ENCODE measurements at regions not wholly inside any gene's neighbourhood (a gene's known extent, or its start where the extent isn't known, plus 50 kb on each side); places are given as distances from the start of the nearest gene placed in this dataset.
"Not testable (repeated sequence)": the region's sequence is repeated elsewhere in the genome, so short reads cannot be mapped to it uniquely, and the experiment has no call there.

DNA sequence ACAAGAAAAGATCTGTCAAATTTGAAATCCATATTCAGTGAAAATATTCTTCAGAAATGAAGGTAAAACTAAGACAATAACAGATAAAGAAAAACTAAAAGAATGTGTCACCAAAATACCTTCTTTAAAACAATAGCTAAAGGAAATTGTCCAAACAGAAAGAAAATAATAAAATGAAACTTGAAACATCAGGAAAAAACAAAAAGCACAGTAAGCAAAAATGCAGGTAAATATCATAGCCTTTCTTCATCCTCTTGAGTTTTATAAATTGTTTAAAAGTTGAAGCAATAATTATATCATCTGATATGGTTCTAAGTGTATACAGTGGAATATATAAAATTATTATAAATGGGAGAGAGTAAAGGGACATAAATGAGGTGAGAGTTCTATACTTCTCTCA, 103.8 kb upstream of the PDE1A start:
- Mint-ChIP-seq H3K36me3 (ENCODE audit: low read depth) (no peaks in the 10 kb centered on the region), H3K9me3 (no peaks in the 10 kb centered on the region), H3K27ac (no peak overlapping the region), H3K27me3 (ENCODE audit: insufficient read depth) (peaks cover 2% of the 10 kb centered on the region), H3K4me1 (ENCODE audit: low read depth) (no peaks in the 10 kb centered on the region), H3K4me3 (no peak overlapping the region)
- intact Hi-C loops (cut with micrococcal nuclease) = no loop called here
- no peak for DNase-seq (ENCODE audit: low spot score)

DNA sequence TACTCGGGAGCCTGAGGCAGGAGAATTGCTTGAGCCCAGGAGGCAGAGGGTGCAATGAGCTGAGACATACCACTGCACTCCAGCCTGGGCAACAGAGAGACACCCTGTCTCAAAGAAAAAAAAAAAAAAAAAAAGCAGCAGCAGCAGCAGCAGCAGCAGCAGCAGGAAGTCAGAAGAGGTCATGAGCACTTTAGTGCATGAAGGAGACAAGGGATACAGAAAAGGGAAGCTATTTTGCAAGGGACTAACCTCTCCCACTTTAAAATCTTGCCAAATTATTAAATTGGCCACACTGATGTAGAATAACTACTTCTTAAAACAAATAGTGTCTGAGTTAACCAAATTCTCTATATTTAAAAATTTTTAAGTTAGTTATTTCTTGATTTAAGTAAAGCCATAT, 113.4 kb upstream of the PDE1A start:
- DNase-seq (ENCODE audit: low spot score) = no peak

DNA sequence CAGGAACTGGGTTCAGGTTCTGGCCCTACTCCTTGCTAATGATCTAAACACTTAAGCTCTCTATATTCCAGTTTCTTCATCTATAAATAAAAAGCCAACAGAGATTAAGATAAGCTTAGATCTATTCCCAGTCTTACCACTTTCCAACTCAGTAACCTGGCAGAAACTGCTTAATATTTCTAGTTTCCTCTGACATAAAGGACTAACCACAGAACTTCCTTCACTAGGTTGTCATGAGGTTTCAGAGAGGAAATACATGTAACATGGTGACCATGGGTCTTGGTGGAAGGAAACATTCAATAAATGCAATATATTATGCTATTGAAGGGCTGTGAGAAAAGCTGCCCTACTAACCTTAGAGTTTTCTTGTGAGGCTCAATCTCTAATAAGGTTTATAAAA, 114.4 kb upstream of the PDE1A start:
- Mint-ChIP-seq H3K9me3 (no peaks in the 10 kb centered on the region), H3K4me1 (ENCODE audit: low read depth) (no peaks in the 10 kb centered on the region), H3K27me3 (ENCODE audit: insufficient read depth) (peaks cover 2% of the 10 kb centered on the region), H3K4me3 (no peak overlapping the region), H3K36me3 (ENCODE audit: low read depth) (no peaks in the 10 kb centered on the region), H3K27ac (no peak overlapping the region)
- intact Hi-C loops (cut with micrococcal nuclease) = no loop called here
- no peak for DNase-seq (ENCODE audit: low spot score)

More for the DNA sequence above, 113.4 kb upstream of the PDE1A start:
- H3K4me1 Mint-ChIP-seq (ENCODE audit: low read depth) = no peaks in the 10 kb centered on the region
- peaks cover 2% of the 10 kb centered on the region for H3K27me3 Mint-ChIP-seq (ENCODE audit: insufficient read depth)
- no peak overlapping the region for H3K4me3 Mint-ChIP-seq
- intact Hi-C loops (cut with micrococcal nuclease) = no loop called here
- no peak overlapping the region for H3K27ac Mint-ChIP-seq
- no peaks in the 10 kb centered on the region for H3K9me3 Mint-ChIP-seq
- no peaks in the 10 kb centered on the region for H3K36me3 Mint-ChIP-seq (ENCODE audit: low read depth)

DNA sequence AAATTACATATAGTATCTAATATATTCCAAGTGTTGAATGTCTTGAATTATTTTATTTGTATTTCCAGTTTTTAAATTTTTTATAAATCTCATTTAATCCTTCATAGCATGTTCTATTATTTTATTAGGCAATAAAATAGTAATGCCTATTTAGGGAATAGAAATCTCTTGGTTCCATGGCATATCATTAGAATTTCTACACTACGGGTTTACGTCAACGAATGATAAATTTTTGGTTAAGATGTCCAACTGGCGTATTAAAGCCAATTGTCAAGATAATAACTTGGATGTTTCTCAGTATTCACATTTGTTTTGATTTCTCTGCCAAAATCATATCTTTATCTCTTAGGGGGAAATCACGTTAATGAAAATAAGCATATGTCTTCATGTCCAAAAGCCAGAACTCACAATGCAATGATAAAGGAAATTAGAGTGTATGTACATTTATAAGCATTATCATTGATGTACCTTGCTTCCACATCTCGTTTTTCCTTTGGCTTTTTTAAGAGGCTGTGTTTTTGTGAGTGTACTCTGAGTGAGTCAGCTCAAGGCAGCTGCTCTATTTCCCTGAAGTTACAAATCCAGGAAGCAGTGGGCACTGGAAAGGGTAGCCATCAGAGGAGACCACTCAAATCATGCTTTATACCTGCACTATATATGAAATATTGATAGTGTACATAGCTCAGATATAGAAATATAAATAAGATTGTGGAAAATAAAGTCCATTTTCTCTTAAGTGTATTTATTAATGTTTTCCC, 115.8 kb upstream of the PDE1A start:
- H3K9me3 Mint-ChIP-seq = no peaks in the 10 kb centered on the region
- H3K4me1 Mint-ChIP-seq (ENCODE audit: low read depth) = no peaks in the 10 kb centered on the region
- H3K36me3 Mint-ChIP-seq (ENCODE audit: low read depth) = no peaks in the 10 kb centered on the region
- intact Hi-C loops (cut with micrococcal nuclease) = no loop called here
- DNase-seq (ENCODE audit: low spot score) = no peak
- no peak overlapping the region for H3K27ac Mint-ChIP-seq
- H3K4me3 Mint-ChIP-seq = no peak overlapping the region
- H3K27me3 Mint-ChIP-seq (ENCODE audit: insufficient read depth) = no peaks in the 10 kb centered on the region

DNA sequence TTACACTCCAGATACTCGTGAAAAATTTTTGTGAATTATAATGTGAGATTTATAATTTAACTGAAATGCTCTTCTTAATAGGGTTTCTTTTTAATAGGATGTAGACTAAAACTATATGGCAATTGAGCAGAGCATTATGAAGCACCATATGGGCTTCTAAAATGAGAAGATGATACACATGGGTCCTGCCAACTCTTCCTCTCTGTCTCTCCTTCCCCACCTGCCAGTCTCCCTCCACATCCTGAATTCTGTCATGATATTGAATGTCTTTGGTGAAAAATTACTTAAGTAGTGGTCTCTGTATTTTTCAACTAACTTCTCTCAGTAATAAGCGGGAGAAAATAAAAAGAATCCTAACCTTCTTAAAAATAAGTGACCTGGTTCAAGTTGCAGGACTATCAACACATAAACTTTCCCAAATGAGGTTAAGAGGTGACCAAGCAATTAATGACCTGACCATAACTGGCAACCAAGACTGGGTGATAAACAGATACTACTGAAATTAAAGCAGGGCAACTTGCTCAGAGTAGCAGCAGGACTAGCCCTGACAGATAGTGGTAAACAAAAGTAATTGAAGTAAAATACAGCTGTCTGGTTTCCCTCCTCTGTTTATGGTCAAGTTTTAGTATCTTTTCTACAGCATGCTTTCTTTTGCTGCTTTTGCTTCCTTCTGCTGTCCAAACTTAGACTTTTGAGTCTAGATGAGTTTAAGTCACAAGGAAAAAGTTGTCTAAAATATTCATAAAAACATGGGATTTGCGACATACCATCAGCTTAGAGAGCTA, 117.1 kb upstream of the PDE1A start:
- Mint-ChIP-seq H3K4me1 (ENCODE audit: low read depth) (no peaks in the 10 kb centered on the region), H3K36me3 (ENCODE audit: low read depth) (no peaks in the 10 kb centered on the region), H3K27me3 (ENCODE audit: insufficient read depth) (no peaks in the 10 kb centered on the region)

DNA sequence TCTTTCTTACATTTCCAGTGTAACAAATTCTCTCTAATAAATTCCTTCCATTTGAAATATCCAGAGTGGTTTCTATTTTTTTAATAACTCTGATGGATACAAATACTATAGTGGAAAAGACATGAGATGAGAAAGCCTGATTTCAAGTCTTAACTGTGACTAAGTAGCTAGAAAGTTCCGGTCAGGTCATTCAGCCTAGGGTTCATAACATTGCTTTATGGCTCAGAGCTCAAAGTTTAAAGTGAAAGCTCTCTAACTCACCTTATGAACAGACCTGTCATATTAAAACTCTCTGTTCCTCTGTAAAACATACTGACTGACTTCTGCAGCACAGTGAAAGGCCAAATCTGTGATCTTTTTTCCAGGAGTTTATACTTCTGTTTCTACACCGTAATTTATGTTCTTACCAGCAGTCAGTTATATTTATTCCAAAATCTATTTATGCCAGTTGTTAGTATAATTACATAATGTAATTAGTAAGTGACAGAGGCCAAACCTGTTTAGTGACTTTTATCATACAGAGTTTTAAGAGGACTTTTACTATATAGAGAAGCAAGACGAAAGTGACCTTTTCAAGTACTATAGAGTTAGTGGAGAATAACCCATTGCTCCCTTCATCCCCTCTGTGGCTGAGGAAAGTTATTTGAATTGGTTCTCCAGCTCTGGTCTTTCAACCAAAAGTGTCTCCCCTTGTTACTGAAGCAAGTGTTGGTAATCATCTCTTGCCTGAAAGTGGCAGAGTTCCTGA, 118.8 kb upstream of the PDE1A start:
- Mint-ChIP-seq H3K4me3 (no peak overlapping the region), H3K4me1 (ENCODE audit: low read depth) (no peaks in the 10 kb centered on the region), H3K36me3 (ENCODE audit: low read depth) (no peaks in the 10 kb centered on the region), H3K9me3 (no peaks in the 10 kb centered on the region), H3K27me3 (ENCODE audit: insufficient read depth) (no peaks in the 10 kb centered on the region), H3K27ac (no peak overlapping the region)
- intact Hi-C loops (cut with micrococcal nuclease) = no loop called here
- no peak for DNase-seq (ENCODE audit: low spot score)

More for the DNA sequence above, 117.1 kb upstream of the PDE1A start:
- no peak overlapping the region for H3K27ac Mint-ChIP-seq
- no peak for DNase-seq (ENCODE audit: low spot score)
- intact Hi-C loops (cut with micrococcal nuclease) = no loop called here
- no peak overlapping the region for H3K4me3 Mint-ChIP-seq
- no peaks in the 10 kb centered on the region for H3K9me3 Mint-ChIP-seq

DNA sequence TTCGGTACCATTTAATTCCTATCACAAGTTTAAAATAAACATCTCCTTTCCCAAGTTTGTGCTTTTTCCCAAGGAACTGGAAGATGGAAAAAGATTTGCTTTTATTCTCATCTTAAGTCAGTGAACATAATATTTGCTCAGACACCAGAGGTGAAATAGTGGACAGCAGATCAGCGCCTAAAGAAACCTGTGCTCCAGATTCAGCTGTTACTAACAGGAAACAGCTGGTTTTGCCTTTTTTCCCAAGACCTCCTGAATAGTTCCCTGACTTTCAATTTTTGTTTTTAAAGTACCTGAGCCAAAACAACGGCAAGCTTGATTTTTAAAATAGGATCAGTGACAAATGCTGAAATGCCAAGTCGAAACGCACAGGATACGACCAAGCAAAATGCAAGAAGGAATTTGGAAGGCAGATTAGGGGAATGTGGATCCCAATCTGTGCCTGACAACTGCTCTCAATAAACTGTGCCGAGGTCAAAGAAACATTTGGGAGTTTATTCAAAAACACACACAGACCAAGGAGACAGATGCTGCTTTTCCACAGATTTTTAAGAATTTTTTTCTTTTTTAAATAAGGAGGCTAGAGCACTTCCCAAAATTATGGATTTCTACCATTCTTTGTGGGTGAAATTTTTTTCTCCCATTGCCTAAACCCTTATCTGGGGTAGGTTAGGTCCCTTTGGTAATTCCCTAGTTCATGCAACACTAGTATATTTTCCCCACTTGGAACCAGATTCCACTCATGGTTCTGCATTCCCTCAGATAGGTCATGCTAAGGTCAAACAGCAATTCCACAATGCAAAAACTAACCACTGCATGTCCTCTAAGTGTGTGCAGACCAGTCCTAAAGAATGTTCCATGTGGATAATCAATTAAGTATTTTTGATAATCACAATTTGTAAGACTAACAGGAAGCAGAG, 121.5 kb upstream of the PDE1A start:
- Mint-ChIP-seq H3K36me3 (ENCODE audit: low read depth) (no peaks in the 10 kb centered on the region), H3K4me3 (no peak overlapping the region), H3K27me3 (ENCODE audit: insufficient read depth) (no peaks in the 10 kb centered on the region), H3K4me1 (ENCODE audit: low read depth) (no peaks in the 10 kb centered on the region), H3K27ac (no peak overlapping the region), H3K9me3 (no peaks in the 10 kb centered on the region)
- intact Hi-C loops (cut with micrococcal nuclease) = no loop called here
- no peak for DNase-seq (ENCODE audit: low spot score)

DNA sequence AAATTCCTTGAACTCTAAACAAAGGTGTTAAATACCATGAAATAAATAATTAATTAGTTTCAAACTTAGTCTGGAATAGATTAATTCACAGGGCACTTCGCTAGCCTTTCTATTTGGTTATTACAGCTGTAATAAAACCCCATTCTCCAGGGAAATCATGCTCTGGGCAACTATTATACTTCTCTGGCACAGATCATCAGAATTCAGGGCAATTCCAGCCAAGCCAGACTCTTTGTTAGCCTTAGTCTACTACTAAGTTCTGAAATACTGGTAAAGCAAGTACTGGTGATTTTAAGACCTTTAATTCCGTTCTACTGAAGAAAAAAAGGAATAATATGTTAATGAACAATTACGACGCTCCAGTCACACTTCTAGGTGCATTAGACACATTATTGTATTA, 123.4 kb upstream of the PDE1A start:
- no peaks in the 10 kb centered on the region for H3K9me3 Mint-ChIP-seq
- H3K27ac Mint-ChIP-seq = no peak overlapping the region
- H3K36me3 Mint-ChIP-seq (ENCODE audit: low read depth) = no peaks in the 10 kb centered on the region
- no peak for DNase-seq (ENCODE audit: low spot score)
- no peaks in the 10 kb centered on the region for H3K4me1 Mint-ChIP-seq (ENCODE audit: low read depth)
- intact Hi-C loops (cut with micrococcal nuclease) = no loop called here
- no peaks in the 10 kb centered on the region for H3K27me3 Mint-ChIP-seq (ENCODE audit: insufficient read depth)
- H3K4me3 Mint-ChIP-seq = no peak overlapping the region

DNA sequence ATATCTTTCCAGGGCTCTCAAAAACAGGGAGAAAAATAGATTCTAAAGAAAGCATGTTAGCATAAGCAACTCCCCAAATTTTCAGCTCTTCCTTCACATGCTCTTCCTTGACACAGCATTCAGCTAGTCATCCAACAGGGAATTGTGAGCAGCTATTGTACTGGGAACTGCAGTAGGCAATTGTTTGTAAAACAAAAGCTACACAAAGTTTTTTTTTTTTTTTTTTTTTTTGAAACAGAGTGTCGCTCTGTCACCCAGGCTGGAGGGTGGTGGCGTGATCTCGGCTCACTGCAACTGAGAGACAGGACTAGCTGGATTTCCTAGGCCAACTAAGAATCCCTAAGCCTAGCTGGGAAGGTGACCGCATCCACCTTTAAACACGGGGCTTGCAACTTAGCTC, 125.4 kb upstream of the PDE1A start:
- H3K27ac Mint-ChIP-seq; intact Hi-C loops (cut with micrococcal nuclease); H3K4me3 Mint-ChIP-seq; H3K27me3 Mint-ChIP-seq (ENCODE audit: insufficient read depth); DNase-seq (ENCODE audit: low spot score); H3K4me1 Mint-ChIP-seq (ENCODE audit: low read depth); H3K36me3 Mint-ChIP-seq (ENCODE audit: low read depth); H3K9me3 Mint-ChIP-seq: not testable (repeated sequence)

DNA sequence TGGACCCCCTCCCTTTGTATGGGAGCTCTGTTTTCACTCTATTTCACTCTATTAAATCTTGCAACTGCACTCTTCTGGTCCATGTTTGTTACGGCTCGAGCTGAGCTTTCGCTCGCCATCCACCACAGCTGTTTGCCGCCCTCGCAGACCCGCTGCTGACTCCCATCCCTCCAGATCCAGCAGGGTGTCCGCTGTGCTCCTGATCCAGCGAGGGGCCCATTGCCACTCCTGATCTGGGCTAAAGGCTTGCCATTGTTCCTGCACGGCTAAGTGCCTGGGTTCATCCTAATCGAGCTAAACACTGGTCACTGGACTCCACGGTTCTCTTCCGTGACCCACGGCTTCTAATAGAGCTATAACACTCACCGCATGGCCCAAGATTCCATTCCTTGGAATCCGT, 125.9 kb upstream of the PDE1A start:
- H3K4me1 Mint-ChIP-seq (ENCODE audit: low read depth); H3K9me3 Mint-ChIP-seq; H3K36me3 Mint-ChIP-seq (ENCODE audit: low read depth); H3K27me3 Mint-ChIP-seq (ENCODE audit: insufficient read depth); intact Hi-C loops (cut with micrococcal nuclease); H3K4me3 Mint-ChIP-seq; H3K27ac Mint-ChIP-seq; DNase-seq (ENCODE audit: low spot score): not testable (repeated sequence)

DNA sequence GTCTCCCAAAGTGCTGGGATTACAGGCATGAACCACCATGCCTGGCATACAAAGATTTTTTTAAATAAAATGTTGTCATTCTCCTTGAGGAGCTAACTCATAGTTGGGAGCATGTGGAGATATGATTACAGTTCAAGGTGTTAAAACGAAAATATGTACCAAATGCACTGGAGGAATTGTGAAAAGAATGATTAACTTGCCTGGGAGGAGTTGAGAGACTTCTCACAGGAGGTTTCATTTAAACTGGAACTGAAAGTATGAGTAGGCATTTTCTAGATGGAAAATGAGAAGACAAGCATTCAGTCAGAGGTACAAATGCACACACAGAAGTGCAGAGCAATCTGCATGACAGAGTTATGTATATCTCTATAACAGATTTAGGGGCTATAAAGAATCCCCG, 126.6 kb upstream of the PDE1A start:
- Mint-ChIP-seq H3K27ac (no peak overlapping the region), H3K4me1 (ENCODE audit: low read depth) (no peaks in the 10 kb centered on the region), H3K9me3 (no peaks in the 10 kb centered on the region), H3K27me3 (ENCODE audit: insufficient read depth) (peaks cover 2% of the 10 kb centered on the region), H3K4me3 (no peak overlapping the region), H3K36me3 (ENCODE audit: low read depth) (no peaks in the 10 kb centered on the region)
- DNase-seq (ENCODE audit: low spot score) = no peak
- intact Hi-C loops (cut with micrococcal nuclease) = no loop called here

DNA sequence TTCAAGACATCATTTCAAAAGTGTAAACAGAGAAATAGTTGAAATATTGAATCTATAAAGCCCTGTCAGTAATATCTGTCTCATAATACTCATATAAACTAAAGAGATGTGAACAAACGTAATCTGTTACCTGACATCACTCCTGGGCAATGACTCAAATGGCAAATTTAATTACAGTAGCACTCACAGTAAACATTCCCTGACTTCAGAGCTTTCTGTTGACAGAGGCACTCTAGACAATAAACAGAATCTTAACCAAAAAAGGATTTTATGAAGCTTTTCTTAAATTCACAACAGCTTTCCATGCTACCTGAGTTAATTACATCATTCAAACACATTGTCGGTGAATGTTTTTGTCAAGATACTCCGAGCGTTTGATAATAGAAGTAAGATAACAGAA, 128.1 kb upstream of the PDE1A start:
- intact Hi-C loops (cut with micrococcal nuclease) = no loop called here
- Mint-ChIP-seq H3K4me1 (ENCODE audit: low read depth) (no peaks in the 10 kb centered on the region), H3K27me3 (ENCODE audit: insufficient read depth) (peaks cover 2% of the 10 kb centered on the region), H3K4me3 (no peak overlapping the region), H3K36me3 (ENCODE audit: low read depth) (no peaks in the 10 kb centered on the region), H3K27ac (no peak overlapping the region), H3K9me3 (no peaks in the 10 kb centered on the region)
- DNase-seq (ENCODE audit: low spot score) = no peak
